Activated T-helper 9 cell treated with anti-CD3 and anti-CD28 coated beads, Interleukin-2, amount 50 U/mL, for 16 hours (primary cell): ENCODE measurements at regions not wholly inside any gene's neighbourhood (a gene's known extent, or its start where the extent isn't known, plus 50 kb on each side); places are given as distances from the start of the nearest gene placed in this dataset.
"Not testable (repeated sequence)": the region's sequence is repeated elsewhere in the genome, so short reads cannot be mapped to it uniquely, and the experiment has no call there.

Source experiments
- DNase-seq: peaks from one replicate; pipeline ENCODE4 v3.0.0-alpha.2; 2020; ENCODE audit warnings: low read depth

- DNase-seq = no peak
Observed at GRCh38 chr11:36790526-36790925, 192.5 kb upstream of the RAG2 start.

- no peak for DNase-seq
Observed at GRCh38 chr11:36783808-36784207, 185.8 kb upstream of the RAG2 start.

- no peak for DNase-seq
Observed at GRCh38 chr11:36779791-36780190, 181.8 kb upstream of the RAG2 start.

- DNase-seq = no peak
Observed at GRCh38 chr11:36777311-36777710, 179.3 kb upstream of the RAG2 start.

- no peak for DNase-seq
Observed at GRCh38 chr11:36775756-36776155, 177.7 kb upstream of the RAG2 start.

GRCh38 chr11:36775130-36775529, 177.1 kb upstream of the RAG2 start:
- DNase-seq = no peak

GRCh38 chr11:36774603-36775002, 176.6 kb upstream of the RAG2 start:
- DNase-seq = no peak

GRCh38 chr11:36763187-36763586, 165.2 kb upstream of the RAG2 start:
- no peak for DNase-seq

GRCh38 chr11:36757075-36757474, 159.0 kb upstream of the RAG2 start:
- no peak for DNase-seq

GRCh38 chr11:36753960-36754359, 155.9 kb upstream of the RAG2 start:
- no peak for DNase-seq

GRCh38 chr11:36751996-36752395, 154.0 kb upstream of the RAG2 start:
- DNase-seq = no peak

- DNase-seq = no peak
Observed at GRCh38 chr11:36751335-36751781, 153.3 kb upstream of the RAG2 start.

- no peak for DNase-seq
Observed at GRCh38 chr11:36750349-36750748, 152.3 kb upstream of the RAG2 start.

- no peak for DNase-seq
Observed at GRCh38 chr11:36748836-36749235, 150.8 kb upstream of the RAG2 start.

- peak; percentile 57 for DNase-seq
Observed at GRCh38 chr11:36746886-36747710, 149.1 kb upstream of the RAG2 start.

- DNase-seq = peak; percentile 33
Observed at GRCh38 chr11:36744375-36745168, 146.5 kb upstream of the RAG2 start.

GRCh38 chr11:36743039-36743438, 145.0 kb upstream of the RAG2 start:
- DNase-seq = no peak

GRCh38 chr11:36741515-36741914, 143.5 kb upstream of the RAG2 start:
- DNase-seq = no peak

- no peak for DNase-seq
Observed at GRCh38 chr11:36738292-36738861, 140.3 kb upstream of the RAG2 start.

GRCh38 chr11:36736103-36736502, 138.1 kb upstream of the RAG2 start:
- DNase-seq = no peak

GRCh38 chr11:36733721-36734120, 135.7 kb upstream of the RAG2 start:
- DNase-seq = not testable (repeated sequence)

- no peak for DNase-seq
Observed at GRCh38 chr11:36730761-36731160, 132.7 kb upstream of the RAG2 start.

- no peak for DNase-seq
Observed at GRCh38 chr11:36729825-36730224, 131.8 kb upstream of the RAG2 start.
